MCF 10A (cell line): ENCODE measurements at regions not wholly inside any gene's neighbourhood (a gene's known extent, or its start where the extent isn't known, plus 50 kb on each side); places are given as distances from the start of the nearest gene placed in this dataset.

Experiments
- BruUV-seq: library from RNA; stranded (reverse); fragments of 400-500 nt; replicated peaks from 2 replicates; lab custom pipeline; 2021; lab: Mats Ljungman, UMichigan
- CTCF ChIA-PET: fragments of 300-600 bp; sonication (Branson Sonifier 250); formaldehyde crosslinking; extraction: SDS; loops from one replicate; lab custom pipeline; 2021; ENCODE audit warnings: antibody characterized with exemption, inconsistent platforms; lab: Yijun Ruan, JAX
- POLR2A ChIA-PET: fragments of 300-600, 350-650 bp; sonication (Branson Sonifier 250); formaldehyde crosslinking; extraction: SDS; loops from one replicate; lab custom pipeline; 2020; ENCODE audit warnings: antibody characterized with exemption, inconsistent platforms; lab: Yijun Ruan, JAX
- DNase-seq: peaks from one replicate; pipeline ENCODE4 v3.0.0-alpha.2; 2018; ENCODE audit not compliant: unreplicated experiment
- H3K27ac Mint-ChIP-seq: one replicate; pipeline ENCODE4 v1.8.0; 2022; ENCODE audit warnings: mild to moderate bottlenecking, low read depth, mixed read lengths; ENCODE audit not compliant: unreplicated experiment
- H3K27me3 Mint-ChIP-seq: one replicate; pipeline ENCODE4 v1.8.0; 2022; ENCODE audit warnings: mixed read lengths; ENCODE audit not compliant: insufficient read depth, unreplicated experiment
- H3K36me3 Mint-ChIP-seq: one replicate; pipeline ENCODE4 v1.8.0; 2022; ENCODE audit warnings: mild to moderate bottlenecking, moderate library complexity, mixed read lengths; ENCODE audit not compliant: insufficient read depth, unreplicated experiment
- H3K4me1 Mint-ChIP-seq: one replicate; pipeline ENCODE4 v1.8.0; 2022; ENCODE audit warnings: mixed read lengths; ENCODE audit not compliant: insufficient read depth, unreplicated experiment
- H3K4me3 Mint-ChIP-seq: one replicate; pipeline ENCODE4 v1.8.0; 2022; ENCODE audit warnings: mild to moderate bottlenecking, moderate library complexity, mixed read lengths; ENCODE audit not compliant: unreplicated experiment
- H3K9me3 Mint-ChIP-seq: one replicate; pipeline ENCODE4 v1.8.0; 2022; ENCODE audit warnings: mixed read lengths; ENCODE audit not compliant: unreplicated experiment
- CTCF ChIP-seq: fragments of 200-600 bp; IDR thresholded peaks from one replicate; pipeline ENCODE4 v1.8.0; 2022; ENCODE audit warnings: antibody characterized with exemption, mild to moderate bottlenecking; ENCODE audit not compliant: unreplicated experiment
- intact Hi-C: fragments of 100-400 bp; cut with micrococcal nuclease; formaldehyde crosslinking; loops from 2 replicates; pipeline ENCODE4 v1.14.1; 2022

DNA sequence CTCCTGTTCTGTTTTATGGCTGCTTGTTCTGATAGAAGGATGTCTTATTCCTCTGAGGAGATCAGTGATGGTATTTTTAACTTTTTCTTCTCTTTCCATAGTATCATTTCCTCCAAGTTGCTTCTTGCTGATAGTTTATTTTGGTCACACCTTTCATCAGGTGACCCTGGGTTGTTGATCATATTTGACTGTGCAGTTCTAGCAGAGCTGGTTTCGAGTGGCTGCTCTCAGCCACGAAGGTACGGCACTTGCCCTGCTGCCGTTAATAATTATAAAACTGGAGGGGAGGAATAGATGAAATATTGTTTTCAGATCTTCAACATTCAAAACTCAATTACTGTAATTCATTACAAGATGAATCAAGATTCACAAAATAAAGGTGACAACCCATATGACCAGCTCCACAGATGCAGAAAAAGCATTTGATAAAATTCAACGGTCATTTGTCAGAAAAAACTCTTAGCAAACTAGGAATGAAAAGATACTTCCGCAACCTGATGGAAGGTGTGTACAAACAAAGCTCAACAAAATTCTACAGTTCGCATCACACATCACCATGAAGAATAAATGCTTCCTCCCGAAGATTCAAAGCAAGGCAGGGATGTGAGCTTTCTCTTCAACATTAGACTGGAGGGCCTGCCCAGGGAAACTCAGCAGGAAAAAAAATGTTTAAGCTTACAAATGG, 59.2 kb upstream of the RTL6 start:
- intact Hi-C loops = loop anchor here (10.0 kb wide), 1 partner anchor 62 kb away; the partner anchor contains the start of gene RTL6

GRCh38 chr22:44555597-44555996, 57.6 kb upstream of the RTL6 start:
- DNase-seq = no peak
- Mint-ChIP-seq H3K9me3 (no peaks in the 10 kb centered on the region), H3K36me3 (no peaks in the 10 kb centered on the region), H3K4me1 (peaks cover 14% of the 10 kb centered on the region), H3K27me3 (peaks cover 31% of the 10 kb centered on the region), H3K4me3 (no peak overlapping the region), H3K27ac (no peak overlapping the region)
- intact Hi-C loops = loop anchor here (10.0 kb wide), 1 partner anchor 61 kb away; the partner anchor contains the start of gene RTL6
- TF ChIP-seq CTCF = no peak
- ChIA-PET CTCF (no interaction called here), POLR2A (no interaction called here)
- no TSS peak for BruUV-seq

More for the DNA sequence above, 59.2 kb upstream of the RTL6 start:
- ChIA-PET POLR2A (no interaction called here), CTCF (interaction anchor here (0.6 to 1.3 kb wide), 4 partner anchors 10 to 454 kb away, joined by 3 read pairs; no protein-coding TSS in a partner anchor)
- H3K4me3 Mint-ChIP-seq = no peak overlapping the region
- no peak for TF ChIP-seq CTCF
- no peaks in the 10 kb centered on the region for H3K36me3 Mint-ChIP-seq
- peaks cover 31% of the 10 kb centered on the region for H3K27me3 Mint-ChIP-seq
- peaks cover 6% of the 10 kb centered on the region for H3K4me1 Mint-ChIP-seq
- no TSS peak for BruUV-seq
- H3K9me3 Mint-ChIP-seq = no peaks in the 10 kb centered on the region
- no peak overlapping the region for H3K27ac Mint-ChIP-seq
- DNase-seq = no peak

DNA sequence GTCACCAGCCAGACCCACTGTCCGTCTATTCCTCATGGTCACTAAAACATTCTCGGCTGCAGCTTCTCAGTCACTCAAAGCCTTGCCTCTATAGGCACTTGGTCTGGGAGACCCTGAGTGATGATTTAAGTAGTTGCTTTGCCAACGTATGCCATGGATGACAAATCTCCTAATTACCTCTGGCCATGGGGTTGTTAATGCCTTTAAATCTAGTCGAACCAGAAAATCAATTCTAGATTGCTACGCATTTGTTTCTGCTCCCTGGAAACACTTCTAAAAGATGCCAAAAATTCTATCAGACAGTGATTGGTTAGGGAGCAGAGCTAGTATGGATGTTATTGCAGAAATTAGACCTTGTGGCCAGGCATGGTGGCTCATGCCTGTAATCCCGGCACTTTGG, 57.0 kb upstream of the RTL6 start:
- Mint-ChIP-seq H3K4me1 (peaks cover 17% of the 10 kb centered on the region), H3K27ac (no peak overlapping the region), H3K4me3 (no peak overlapping the region), H3K27me3 (peaks cover 31% of the 10 kb centered on the region), H3K9me3 (no peaks in the 10 kb centered on the region), H3K36me3 (no peaks in the 10 kb centered on the region)
- TF ChIP-seq CTCF = no peak
- DNase-seq = no peak
- CTCF ChIA-PET = no interaction called here
- POLR2A ChIA-PET = no interaction called here
- intact Hi-C loops = loop anchor here (10.0 kb wide), 1 partner anchor 60 kb away; the partner anchor contains the start of gene RTL6
- no TSS peak for BruUV-seq

GRCh38 chr22:44554411-44554810, 56.4 kb upstream of the RTL6 start:
- Mint-ChIP-seq H3K27me3 (peaks cover 31% of the 10 kb centered on the region), H3K27ac (no peak overlapping the region), H3K36me3 (no peaks in the 10 kb centered on the region), H3K4me1 (peaks cover 17% of the 10 kb centered on the region), H3K4me3 (no peak overlapping the region), H3K9me3 (no peaks in the 10 kb centered on the region)
- ChIA-PET CTCF (interaction anchor here (1.1 kb wide), 1 partner anchor 19 kb away, joined by 3 read pairs; no protein-coding TSS in a partner anchor), POLR2A (no interaction called here)
- intact Hi-C loops = loop anchor here (10.0 kb wide), 1 partner anchor 60 kb away; the partner anchor contains the start of gene RTL6
- BruUV-seq = no TSS peak
- DNase-seq = no peak
- no peak for TF ChIP-seq CTCF
